ENCODE measurements at regions not wholly inside any gene's neighbourhood (a gene's known extent, or its start where the extent isn't known, plus 50 kb on each side); places are given as distances from the start of the nearest gene placed in this dataset.

- Histone ChIP-seq H3K4me1 (ENCODE audit: control insufficient read depth, extremely low read depth, insufficient read depth, low read length) (no peaks in the 10 kb centered on the region), H3K9me1 (replicated peaks; ENCODE audit: control insufficient read depth, extremely low read depth, insufficient read depth, low read length) (no peaks in the 10 kb centered on the region), H3K9ac (replicated peaks; ENCODE audit: extremely low read depth, insufficient read depth, low read length) (no peak overlapping the region), H3K36me3 (ENCODE audit: control insufficient read depth in 2 of 2, extremely low read depth in 1 of 2, insufficient read depth in 2 of 2, low read length in 2 of 2) (no peaks in the 10 kb centered on the region), H3K27ac (ENCODE audit: insufficient read depth, low read depth, low read length) (no peak overlapping the region), H3K27me3 (ENCODE audit: control insufficient read depth in 2 of 2, insufficient read depth in 2 of 2, low read length in 2 of 2) (no peaks in the 10 kb centered on the region), H3K79me2 (ENCODE audit: control insufficient read depth, insufficient read depth, low read length) (no peaks in the 10 kb centered on the region), H3K4me2 (ENCODE audit: insufficient read depth, low read length) (no peak overlapping the region), H2AFZ (ENCODE audit: low read depth, low read length) (no peak overlapping the region), H4K20me1 (replicated peaks; ENCODE audit: control insufficient read depth, extremely low read depth, insufficient read depth, low read length) (no peaks in the 10 kb centered on the region), H3K4me3 (replicated peaks in 1 of 3; ENCODE audit: insufficient read depth in 1 of 3, low read depth in 1 of 3, low read length in 3 of 3) (no peak overlapping the region), H3K9me3 (replicated peaks; ENCODE audit: control insufficient read depth, insufficient read depth, low read length) (no peaks in the 10 kb centered on the region)
- no peak for DNase-seq (ENCODE audit: low read depth, low spot score)
- intact Hi-C loops (cut with micrococcal nuclease) (no loop called here), dilution Hi-C loops (cut with MboI; ENCODE audit: extremely low pct_ligation_motif_present, low sequenced_read_pairs) (no loop called here)
- TF ChIP-seq MAX (IDR thresholded peaks at IDR 0.05; ENCODE audit: insufficient read depth, insufficient read length) (no peak), MYC (IDR thresholded peaks at IDR 0.05; ENCODE audit: low read depth, low read length) (no peak), JUN (IDR thresholded peaks at IDR 0.05; ENCODE audit: borderline replicate concordance, insufficient read depth, insufficient read length, low read depth) (no peak), POLR2A (IDR thresholded peaks at IDR 0.05; ENCODE audit: low read depth, low read length) (no peak)
- no TSS peak for BruUV-seq (replicated peaks)
- ChIA-PET POLR2A (no interaction called here), CTCF (no interaction called here)
- no peak for FAIRE-seq
Measured at GRCh38 chr1:195428927-195429326, 1179.3 kb downstream of the KCNT2 start.

GRCh38 chr1:195415584-195415983 lies 1192.7 kb downstream of the KCNT2 start:
- TF ChIP-seq POLR2AphosphoS5 (IDR thresholded peaks at IDR 0.05; ENCODE audit: insufficient read depth, low read depth, low read length) = no peak
- no peak for TF ChIP-seq EZH2 (IDR thresholded peaks at IDR 0.05; ENCODE audit: borderline replicate concordance, low read depth, low read length, severe bottlenecking)
- TF ChIP-seq GATA2 (IDR thresholded peaks at IDR 0.05; ENCODE audit: insufficient read depth, insufficient read length, low read depth, low read length) = no peak
- no peak for TF ChIP-seq JUN (IDR thresholded peaks at IDR 0.05; ENCODE audit: borderline replicate concordance, insufficient read depth, insufficient read length, low read depth)
- TF ChIP-seq CTCF (IDR thresholded peaks at IDR 0.05; ENCODE audit: extremely low read depth in 1 of 2, insufficient read depth in 1 of 2, low read depth in 1 of 2, low read length in 2 of 2) = no peak
- no peak for TF ChIP-seq MYC (IDR thresholded peaks at IDR 0.05; ENCODE audit: low read depth, low read length)
- TF ChIP-seq FOS (IDR thresholded peaks at IDR 0.05; ENCODE audit: borderline replicate concordance, insufficient read depth, low read length) = no peak
- TF ChIP-seq POLR2A (IDR thresholded peaks at IDR 0.05; ENCODE audit: low read depth, low read length) = no peak
- Histone ChIP-seq H3K4me3 (replicated peaks in 1 of 3; ENCODE audit: insufficient read depth in 1 of 3, low read depth in 1 of 3, low read length in 3 of 3) (no peak overlapping the region), H4K20me1 (replicated peaks; ENCODE audit: control insufficient read depth, extremely low read depth, insufficient read depth, low read length) (no peaks in the 10 kb centered on the region), H3K4me2 (ENCODE audit: insufficient read depth, low read length) (no peak overlapping the region), H3K27me3 (ENCODE audit: control insufficient read depth in 2 of 2, insufficient read depth in 2 of 2, low read length in 2 of 2) (no peaks in the 10 kb centered on the region), H3K9me1 (replicated peaks; ENCODE audit: control insufficient read depth, extremely low read depth, insufficient read depth, low read length) (no peaks in the 10 kb centered on the region), H3K36me3 (ENCODE audit: control insufficient read depth in 2 of 2, extremely low read depth in 1 of 2, insufficient read depth in 2 of 2, low read length in 2 of 2) (no peaks in the 10 kb centered on the region), H2AFZ (ENCODE audit: low read depth, low read length) (no peak overlapping the region), H3K27ac (ENCODE audit: insufficient read depth, low read depth, low read length) (no peak overlapping the region), H3K4me1 (ENCODE audit: control insufficient read depth, extremely low read depth, insufficient read depth, low read length) (no peaks in the 10 kb centered on the region), H3K79me2 (ENCODE audit: control insufficient read depth, insufficient read depth, low read length) (no peaks in the 10 kb centered on the region), H3K9me3 (replicated peaks; ENCODE audit: control insufficient read depth, insufficient read depth, low read length) (no peaks in the 10 kb centered on the region), H3K9ac (replicated peaks; ENCODE audit: extremely low read depth, insufficient read depth, low read length) (no peak overlapping the region)
- no TSS peak for BruUV-seq (replicated peaks)
- FAIRE-seq (no peak), DNase-seq (ENCODE audit: low read depth, low spot score) (no peak)
- dilution Hi-C loops (cut with MboI; ENCODE audit: extremely low pct_ligation_motif_present, low sequenced_read_pairs) (no loop called here), intact Hi-C loops (cut with micrococcal nuclease) (no loop called here)
- ChIA-PET POLR2A (no interaction called here), CTCF (no interaction called here)
